Tibial nerve (tissue), 3 donors: ENCODE measurements at regions not wholly inside any gene's neighbourhood (a gene's known extent, or its start where the extent isn't known, plus 50 kb on each side); places are given as distances from the start of the nearest gene placed in this dataset.

Experiments used
- POLR2A ChIP-seq, 2 donors: fragments of 450-650 bp; IDR thresholded peaks; one replicate each; pipeline ENCODE4 v1.6.1; 2017; ENCODE audit warnings: antibody characterized with exemption in 2 of 2, mild to moderate bottlenecking in 2 of 2, moderate library complexity in 2 of 2
- TF ChIP-seq, protein P1 (sequence below), 5 experiments: fragments of 200-600 bp in 3 of 5; fragments of 450-650 bp in 2 of 5; sonication (generic) in 3 of 5; IDR thresholded peaks; one replicate each; pipeline ENCODE4 v1.5.1; 2016 to 2019; ENCODE audit warnings: antibody characterized with exemption in 5 of 5, mild to moderate bottlenecking in 3 of 5, moderate library complexity in 2 of 5

DNA sequence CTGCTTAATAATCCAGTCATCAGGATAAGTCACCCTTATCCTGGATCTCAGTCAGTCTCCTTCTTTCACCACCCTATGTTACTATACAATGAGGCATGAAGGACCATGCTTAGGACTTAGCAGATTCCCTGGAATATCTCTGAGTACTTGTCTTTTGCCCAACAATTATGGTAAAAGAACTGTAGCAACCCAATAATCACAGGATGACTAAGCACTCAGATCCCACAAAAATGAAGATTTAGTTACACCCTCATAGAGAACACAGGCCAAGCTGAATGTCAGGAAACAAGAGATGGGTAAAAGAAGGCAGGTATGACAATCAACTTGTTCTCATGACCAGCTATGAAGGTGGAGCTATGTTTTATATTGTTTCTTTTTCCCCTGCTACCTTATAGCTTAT is 91.4 kb downstream of the EDN1 start:
- TF ChIP-seq, protein P1, sequence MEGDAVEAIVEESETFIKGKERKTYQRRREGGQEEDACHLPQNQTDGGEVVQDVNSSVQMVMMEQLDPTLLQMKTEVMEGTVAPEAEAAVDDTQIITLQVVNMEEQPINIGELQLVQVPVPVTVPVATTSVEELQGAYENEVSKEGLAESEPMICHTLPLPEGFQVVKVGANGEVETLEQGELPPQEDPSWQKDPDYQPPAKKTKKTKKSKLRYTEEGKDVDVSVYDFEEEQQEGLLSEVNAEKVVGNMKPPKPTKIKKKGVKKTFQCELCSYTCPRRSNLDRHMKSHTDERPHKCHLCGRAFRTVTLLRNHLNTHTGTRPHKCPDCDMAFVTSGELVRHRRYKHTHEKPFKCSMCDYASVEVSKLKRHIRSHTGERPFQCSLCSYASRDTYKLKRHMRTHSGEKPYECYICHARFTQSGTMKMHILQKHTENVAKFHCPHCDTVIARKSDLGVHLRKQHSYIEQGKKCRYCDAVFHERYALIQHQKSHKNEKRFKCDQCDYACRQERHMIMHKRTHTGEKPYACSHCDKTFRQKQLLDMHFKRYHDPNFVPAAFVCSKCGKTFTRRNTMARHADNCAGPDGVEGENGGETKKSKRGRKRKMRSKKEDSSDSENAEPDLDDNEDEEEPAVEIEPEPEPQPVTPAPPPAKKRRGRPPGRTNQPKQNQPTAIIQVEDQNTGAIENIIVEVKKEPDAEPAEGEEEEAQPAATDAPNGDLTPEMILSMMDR (IDR thresholded peaks at IDR 0.05), result no peak
- no peak for TF ChIP-seq POLR2A (IDR thresholded peaks at IDR 0.05)
